ENCODE measurements at regions not wholly inside any gene's neighbourhood (a gene's known extent, or its start where the extent isn't known, plus 50 kb on each side); places are given as distances from the start of the nearest gene placed in this dataset.

DNA sequence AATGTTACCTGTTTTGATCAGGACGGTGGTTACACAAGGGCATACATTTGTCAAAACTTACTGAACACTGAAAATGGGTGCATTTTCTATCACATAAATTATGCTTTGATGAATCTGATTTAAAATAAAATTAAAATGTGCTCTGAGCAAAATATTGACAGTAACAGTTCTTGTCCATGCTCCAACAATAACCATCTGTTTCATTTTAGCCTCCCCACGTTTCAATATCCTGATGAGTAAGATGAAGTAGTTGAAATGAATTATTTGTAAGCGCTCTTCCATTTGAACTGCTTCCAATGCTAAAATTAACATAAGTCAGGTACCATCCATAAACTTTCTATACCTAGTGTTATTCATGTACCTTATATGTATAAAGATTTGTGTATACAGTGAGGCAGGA is 365.4 kb downstream of the LTN1 start:
- POLR2A ChIA-PET, result no interaction called here
- Histone ChIP-seq H2AFZ (ENCODE audit: insufficient read depth, low read depth, low read length, poor library complexity, severe bottlenecking) (no peak overlapping the region), H3K27ac (ENCODE audit: low read length in 2 of 2) (no peak overlapping the region), H3K27me3 (replicated peaks in 1 of 4; ENCODE audit: control extremely low read depth in 1 of 4, control insufficient read depth in 3 of 4, insufficient read depth in 4 of 4, low read length in 3 of 4) (no peaks in the 10 kb centered on the region), H3K9me3 (ENCODE audit: control extremely low read depth in 1 of 3, control insufficient read depth in 2 of 3, insufficient read depth in 1 of 3, low read length in 2 of 3) (no peaks in the 10 kb centered on the region), H4K20me1 (ENCODE audit: control insufficient read depth, insufficient read depth, low read length, poor library complexity, severe bottlenecking) (no peaks in the 10 kb centered on the region), H3K4me2 (replicated peaks; ENCODE audit: low read depth, low read length, poor library complexity, severe bottlenecking) (no peak overlapping the region), H3K4me3 (ENCODE audit: control extremely low read depth in 1 of 5, extremely low read depth in 1 of 5, insufficient read depth in 1 of 5, low read depth in 2 of 5, low read length in 4 of 5) (no peak overlapping the region), H3K79me2 (ENCODE audit: control insufficient read depth, insufficient read depth, low read length) (no peaks in the 10 kb centered on the region), H3K4me1 (ENCODE audit: control insufficient read depth in 2 of 2, insufficient read depth in 2 of 2, low read length in 2 of 2) (no peaks in the 10 kb centered on the region), H3K9ac (ENCODE audit: low read length) (no peak overlapping the region), H3K36me3 (replicated peaks in 1 of 2; ENCODE audit: control extremely low read depth in 1 of 2, control insufficient read depth in 1 of 2, extremely low read depth in 1 of 2, insufficient read depth in 2 of 2, low read length in 1 of 2) (no peaks in the 10 kb centered on the region)
- no CpG with 5 or more reads among the region's 3 CpGs for WGBS (ENCODE audit: insufficient coverage)
- Mint-ChIP-seq H3K27ac (no peak overlapping the region), H3K27me3 (no peaks in the 10 kb centered on the region), H3K4me1 (no peaks in the 10 kb centered on the region), H3K4me3 (no peak overlapping the region), H3K9me3 (ENCODE audit: insufficient read depth) (no peaks in the 10 kb centered on the region)
- intact Hi-C loops (cut with micrococcal nuclease), result no loop called here
- DNase-seq (no peak), ATAC-seq (ENCODE audit: low read depth) (no peak)
- no peak for TF ChIP-seq EZH2 (IDR thresholded peaks at IDR 0.05; ENCODE audit: borderline replicate concordance, insufficient read depth, low read depth, low read length, poor library complexity, severe bottlenecking)
- TF ChIP-seq, protein P1, sequence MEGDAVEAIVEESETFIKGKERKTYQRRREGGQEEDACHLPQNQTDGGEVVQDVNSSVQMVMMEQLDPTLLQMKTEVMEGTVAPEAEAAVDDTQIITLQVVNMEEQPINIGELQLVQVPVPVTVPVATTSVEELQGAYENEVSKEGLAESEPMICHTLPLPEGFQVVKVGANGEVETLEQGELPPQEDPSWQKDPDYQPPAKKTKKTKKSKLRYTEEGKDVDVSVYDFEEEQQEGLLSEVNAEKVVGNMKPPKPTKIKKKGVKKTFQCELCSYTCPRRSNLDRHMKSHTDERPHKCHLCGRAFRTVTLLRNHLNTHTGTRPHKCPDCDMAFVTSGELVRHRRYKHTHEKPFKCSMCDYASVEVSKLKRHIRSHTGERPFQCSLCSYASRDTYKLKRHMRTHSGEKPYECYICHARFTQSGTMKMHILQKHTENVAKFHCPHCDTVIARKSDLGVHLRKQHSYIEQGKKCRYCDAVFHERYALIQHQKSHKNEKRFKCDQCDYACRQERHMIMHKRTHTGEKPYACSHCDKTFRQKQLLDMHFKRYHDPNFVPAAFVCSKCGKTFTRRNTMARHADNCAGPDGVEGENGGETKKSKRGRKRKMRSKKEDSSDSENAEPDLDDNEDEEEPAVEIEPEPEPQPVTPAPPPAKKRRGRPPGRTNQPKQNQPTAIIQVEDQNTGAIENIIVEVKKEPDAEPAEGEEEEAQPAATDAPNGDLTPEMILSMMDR (IDR thresholded peaks at IDR 0.05), result no peak
- CTCF ChIA-PET, result no interaction called here

DNA sequence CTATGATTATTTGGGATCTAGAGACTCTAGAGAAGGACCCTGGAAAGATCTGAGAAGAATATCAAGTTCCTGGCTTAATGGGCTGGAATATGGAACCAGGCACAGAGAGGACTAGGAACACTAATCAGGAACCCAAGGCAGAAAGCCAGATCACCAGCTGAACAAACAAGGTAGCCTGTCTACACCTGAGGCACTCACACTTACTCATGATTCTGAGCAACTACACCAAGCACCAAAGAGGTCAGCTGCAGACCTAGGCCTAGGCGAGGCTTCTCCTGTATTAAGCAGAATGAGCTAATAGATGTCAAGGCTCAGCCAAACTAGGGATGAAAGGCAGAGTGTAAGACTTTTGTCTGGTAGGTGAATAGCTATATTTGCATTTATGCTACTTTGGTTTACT is 368.1 kb downstream of the LTN1 start:
- H3K9me3 Mint-ChIP-seq (ENCODE audit: insufficient read depth), result no peaks in the 10 kb centered on the region
- Histone ChIP-seq H3K27me3 (replicated peaks in 1 of 4; ENCODE audit: control extremely low read depth in 1 of 4, control insufficient read depth in 3 of 4, insufficient read depth in 4 of 4, low read length in 3 of 4) (no peaks in the 10 kb centered on the region), H3K36me3 (replicated peaks in 1 of 2; ENCODE audit: control extremely low read depth in 1 of 2, control insufficient read depth in 1 of 2, extremely low read depth in 1 of 2, insufficient read depth in 2 of 2, low read length in 1 of 2) (no peaks in the 10 kb centered on the region), H4K20me1 (ENCODE audit: control insufficient read depth, insufficient read depth, low read length, poor library complexity, severe bottlenecking) (no peaks in the 10 kb centered on the region), H3K4me1 (ENCODE audit: control insufficient read depth in 2 of 2, insufficient read depth in 2 of 2, low read length in 2 of 2) (no peaks in the 10 kb centered on the region), H3K4me3 (ENCODE audit: control extremely low read depth in 1 of 5, extremely low read depth in 1 of 5, insufficient read depth in 1 of 5, low read depth in 2 of 5, low read length in 4 of 5) (no peak overlapping the region), H3K9me3 (ENCODE audit: control extremely low read depth in 1 of 3, control insufficient read depth in 2 of 3, insufficient read depth in 1 of 3, low read length in 2 of 3) (no peaks in the 10 kb centered on the region), H3K79me2 (ENCODE audit: control insufficient read depth, insufficient read depth, low read length) (no peaks in the 10 kb centered on the region), H3K4me2 (replicated peaks; ENCODE audit: low read depth, low read length, poor library complexity, severe bottlenecking) (no peak overlapping the region), H3K9ac (ENCODE audit: low read length) (no peak overlapping the region), H3K27ac (ENCODE audit: low read length in 2 of 2) (no peak overlapping the region), H2AFZ (ENCODE audit: insufficient read depth, low read depth, low read length, poor library complexity, severe bottlenecking) (no peak overlapping the region)
- no peak overlapping the region for H3K27ac Mint-ChIP-seq
- ChIA-PET POLR2A (no interaction called here), CTCF (no interaction called here)
- DNase-seq (no peak), ATAC-seq (ENCODE audit: low read depth) (no peak)
- H3K27me3 Mint-ChIP-seq, result no peaks in the 10 kb centered on the region
- H3K4me1 Mint-ChIP-seq, result no peaks in the 10 kb centered on the region
- TF ChIP-seq, protein P1 (IDR thresholded peaks at IDR 0.05), result no peak
- no peak for TF ChIP-seq EZH2 (IDR thresholded peaks at IDR 0.05; ENCODE audit: borderline replicate concordance, insufficient read depth, low read depth, low read length, poor library complexity, severe bottlenecking)
- intact Hi-C loops (cut with micrococcal nuclease), result no loop called here
- H3K4me3 Mint-ChIP-seq, result no peak overlapping the region
- WGBS (ENCODE audit: insufficient coverage), result no CpG with 5 or more reads among the region's 1 CpG
